PC-9 (cell line): ENCODE measurements at regions not wholly inside any gene's neighbourhood (a gene's known extent, or its start where the extent isn't known, plus 50 kb on each side); places are given as distances from the start of the nearest gene placed in this dataset.

Experiments
- BruUV-seq: library from RNA; stranded (reverse); fragments of 400-500 nt; replicated peaks from 2 replicates; lab custom pipeline; 2021; lab: Mats Ljungman, UMichigan
- CTCF ChIA-PET: fragments of 300-600 bp; sonication (Branson Sonifier 250); formaldehyde crosslinking; loops from one replicate; lab custom pipeline; 2022; ENCODE audit warnings: antibody characterized with exemption; lab: Charles Lee
- POLR2A ChIA-PET: fragments of 300-600 bp; sonication (Branson Sonifier 250); formaldehyde crosslinking; loops from one replicate; lab custom pipeline; 2022; ENCODE audit warnings: antibody characterized with exemption; ENCODE audit not compliant: unreplicated experiment; lab: Charles Lee
- DNase-seq, 2 experiments: peaks; one replicate each; pipeline versions ENCODE4 v3.0.0 to v3.0.0-alpha.2; 2015 to 2022; ENCODE audit warnings: mixed read lengths in 1 of 2
- H2AFZ ChIP-seq: fragments of 200-600 bp; sonication (generic); 2 replicates; pipeline ENCODE4 v1.8.1; 2017; ENCODE audit warnings: antibody characterized with exemption
- H3F3A ChIP-seq: fragments of 200-600 bp; sonication (generic); 2 replicates; pipeline ENCODE4 v1.8.1; 2017; ENCODE audit warnings: antibody characterized with exemption, mild to moderate bottlenecking, low read depth; ENCODE audit not compliant: insufficient read depth
- H3K27ac ChIP-seq: fragments of 200-600 bp; sonication (generic); 2 replicates; pipeline ENCODE4 v1.6.1; 2016; ENCODE audit warnings: mixed run types
- H3K27me3 ChIP-seq: fragments of 200-600 bp; sonication (generic); 2 replicates; pipeline ENCODE4 v1.6.1; 2016; ENCODE audit warnings: low read depth, mixed run types; ENCODE audit not compliant: insufficient read depth
- H3K36me3 ChIP-seq: fragments of 200-600 bp; sonication (generic); 2 replicates; pipeline ENCODE4 v1.6.1; 2016; ENCODE audit warnings: low read depth, mixed run types
- H3K4me1 ChIP-seq: fragments of 200-600 bp; sonication (generic); replicated peaks from 2 replicates; pipeline ENCODE4 v1.6.1; 2016; ENCODE audit warnings: mixed run types; ENCODE audit not compliant: insufficient read depth
- H3K4me2 ChIP-seq: fragments of 200-600 bp; sonication (generic); 2 replicates; pipeline ENCODE4 v1.6.1; 2017; ENCODE audit warnings: mixed run types
- H3K4me3 ChIP-seq: fragments of 200-600 bp; sonication (generic); 2 replicates; pipeline ENCODE4 v1.6.1; 2016; ENCODE audit warnings: mixed run types
- H3K79me2 ChIP-seq: fragments of 200-600 bp; sonication (generic); 2 replicates; pipeline ENCODE4 v1.6.1; 2017; ENCODE audit warnings: low read depth, mixed run types
- H3K9me2 ChIP-seq: fragments of 200-600 bp; sonication (generic); 2 replicates; pipeline ENCODE4 v1.8.1; 2017; ENCODE audit warnings: mild to moderate bottlenecking; ENCODE audit not compliant: insufficient read depth
- H3K9me3 ChIP-seq: fragments of 200-600 bp; sonication (generic); 2 replicates; pipeline ENCODE4 v1.8.1; 2016; ENCODE audit warnings: low read depth; ENCODE audit not compliant: insufficient read depth
- H4K20me1 ChIP-seq: fragments of 200-600 bp; sonication (generic); 2 replicates; pipeline ENCODE4 v1.8.1; 2017; ENCODE audit not compliant: insufficient read depth
- EZH2 ChIP-seq: fragments of 200-600 bp; sonication (generic); IDR thresholded peaks from 2 replicates; pipeline ENCODE4 v1.8.0; 2017; ENCODE audit warnings: antibody characterized with exemption, low read depth
- intact Hi-C: fragments of 100-400 bp; cut with micrococcal nuclease; formaldehyde crosslinking; loops from one replicate; pipeline ENCODE4 v1.10.0; 2022; ENCODE audit not compliant: unreplicated experiment
- TF ChIP-seq, protein P1 (sequence below): fragments of 200-600 bp; sonication (generic); conservative IDR thresholded peaks from 2 replicates; pipeline ENCODE4 v1.6.1; 2017; ENCODE audit warnings: mixed run types, antibody characterized with exemption, mild to moderate bottlenecking, moderate library complexity

DNA sequence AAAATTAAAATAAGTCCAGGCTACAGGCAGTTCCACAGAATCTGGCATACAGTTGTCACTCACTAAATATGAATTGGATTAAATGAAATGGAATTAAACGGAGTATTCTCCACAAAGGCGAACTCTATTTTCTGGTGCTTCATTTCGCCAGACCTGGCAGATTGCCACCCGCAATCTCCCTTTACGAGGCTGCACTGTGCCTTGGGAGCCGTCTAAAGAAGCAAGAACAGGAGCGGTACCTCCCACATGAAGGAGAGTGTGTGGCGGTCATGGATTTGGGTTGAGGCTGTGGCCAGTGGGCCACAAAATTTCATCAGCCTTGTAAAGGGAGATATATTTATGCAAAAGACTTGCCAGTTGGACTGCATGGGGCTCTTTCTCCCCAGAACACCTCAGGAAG, 151.0 kb downstream of the OSR1 start:
- TF ChIP-seq, protein P1, sequence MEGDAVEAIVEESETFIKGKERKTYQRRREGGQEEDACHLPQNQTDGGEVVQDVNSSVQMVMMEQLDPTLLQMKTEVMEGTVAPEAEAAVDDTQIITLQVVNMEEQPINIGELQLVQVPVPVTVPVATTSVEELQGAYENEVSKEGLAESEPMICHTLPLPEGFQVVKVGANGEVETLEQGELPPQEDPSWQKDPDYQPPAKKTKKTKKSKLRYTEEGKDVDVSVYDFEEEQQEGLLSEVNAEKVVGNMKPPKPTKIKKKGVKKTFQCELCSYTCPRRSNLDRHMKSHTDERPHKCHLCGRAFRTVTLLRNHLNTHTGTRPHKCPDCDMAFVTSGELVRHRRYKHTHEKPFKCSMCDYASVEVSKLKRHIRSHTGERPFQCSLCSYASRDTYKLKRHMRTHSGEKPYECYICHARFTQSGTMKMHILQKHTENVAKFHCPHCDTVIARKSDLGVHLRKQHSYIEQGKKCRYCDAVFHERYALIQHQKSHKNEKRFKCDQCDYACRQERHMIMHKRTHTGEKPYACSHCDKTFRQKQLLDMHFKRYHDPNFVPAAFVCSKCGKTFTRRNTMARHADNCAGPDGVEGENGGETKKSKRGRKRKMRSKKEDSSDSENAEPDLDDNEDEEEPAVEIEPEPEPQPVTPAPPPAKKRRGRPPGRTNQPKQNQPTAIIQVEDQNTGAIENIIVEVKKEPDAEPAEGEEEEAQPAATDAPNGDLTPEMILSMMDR: no peak
- no peak for TF ChIP-seq EZH2
- POLR2A ChIA-PET: no interaction called here

DNA sequence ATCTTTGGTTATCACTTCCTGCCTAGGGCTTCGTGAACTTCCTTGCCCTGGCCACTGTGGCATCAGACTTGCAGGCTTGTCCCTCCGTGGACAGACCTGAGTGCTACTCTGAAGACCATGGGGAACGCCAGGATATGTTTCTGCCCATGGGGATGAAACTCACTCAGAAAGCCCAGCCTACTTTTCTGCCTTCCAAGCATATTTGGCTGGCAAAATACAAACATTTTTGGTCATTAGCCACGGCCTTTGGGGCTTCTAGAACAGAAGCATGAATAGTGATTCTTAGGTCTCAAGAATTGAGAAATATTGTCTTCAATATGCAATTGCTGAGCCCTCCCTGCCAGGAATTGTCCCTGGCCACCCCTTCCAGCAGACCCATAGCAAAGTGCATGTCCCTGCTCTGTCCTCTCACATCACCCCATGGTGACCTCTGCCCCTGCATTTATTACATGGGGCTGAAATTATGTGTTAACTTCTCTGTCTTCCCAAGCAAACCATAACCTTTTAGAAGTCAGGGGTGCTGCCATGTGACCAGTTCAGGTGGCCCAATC, 152.4 kb downstream of the OSR1 start:
- no peak overlapping the region for H2AFZ ChIP-seq
- CTCF ChIA-PET: no interaction called here
- no peak overlapping the region for H3K4me3 ChIP-seq
- H3F3A ChIP-seq: no peaks in the 10 kb centered on the region
- H3K36me3 ChIP-seq: no peaks in the 10 kb centered on the region
- intact Hi-C loops: no loop called here
- H3K4me1 ChIP-seq: no peaks in the 10 kb centered on the region
- BruUV-seq: no TSS peak
- TF ChIP-seq, protein P1: no peak
- no peak for TF ChIP-seq EZH2
- no peak overlapping the region for H3K4me2 ChIP-seq
- no peaks in the 10 kb centered on the region for H4K20me1 ChIP-seq
- no peak overlapping the region for H3K27ac ChIP-seq
- DNase-seq: no peak
- no peaks in the 10 kb centered on the region for H3K27me3 ChIP-seq
- H3K9me3 ChIP-seq: no peaks in the 10 kb centered on the region; the same call in 1 of the 2 replicates
- H3K79me2 ChIP-seq: no peaks in the 10 kb centered on the region
- H3K9me2 ChIP-seq: no peaks in the 10 kb centered on the region
- POLR2A ChIA-PET: no interaction called here

More for the DNA sequence above, 151.0 kb downstream of the OSR1 start:
- intact Hi-C loops: no loop called here
- no peaks in the 10 kb centered on the region for H3K4me1 ChIP-seq
- H3K9me3 ChIP-seq: no peaks in the 10 kb centered on the region; the same call in 1 of the 2 replicates
- DNase-seq: no peak
- H3F3A ChIP-seq: no peaks in the 10 kb centered on the region
- CTCF ChIA-PET: no interaction called here
- no TSS peak for BruUV-seq
- H3K79me2 ChIP-seq: no peaks in the 10 kb centered on the region
- H4K20me1 ChIP-seq: no peaks in the 10 kb centered on the region
- no peak overlapping the region for H2AFZ ChIP-seq
- no peak overlapping the region for H3K4me2 ChIP-seq
- H3K36me3 ChIP-seq: no peaks in the 10 kb centered on the region
- no peaks in the 10 kb centered on the region for H3K27me3 ChIP-seq
- H3K27ac ChIP-seq: no peak overlapping the region
- H3K9me2 ChIP-seq: no peaks in the 10 kb centered on the region
- no peak overlapping the region for H3K4me3 ChIP-seq

DNA sequence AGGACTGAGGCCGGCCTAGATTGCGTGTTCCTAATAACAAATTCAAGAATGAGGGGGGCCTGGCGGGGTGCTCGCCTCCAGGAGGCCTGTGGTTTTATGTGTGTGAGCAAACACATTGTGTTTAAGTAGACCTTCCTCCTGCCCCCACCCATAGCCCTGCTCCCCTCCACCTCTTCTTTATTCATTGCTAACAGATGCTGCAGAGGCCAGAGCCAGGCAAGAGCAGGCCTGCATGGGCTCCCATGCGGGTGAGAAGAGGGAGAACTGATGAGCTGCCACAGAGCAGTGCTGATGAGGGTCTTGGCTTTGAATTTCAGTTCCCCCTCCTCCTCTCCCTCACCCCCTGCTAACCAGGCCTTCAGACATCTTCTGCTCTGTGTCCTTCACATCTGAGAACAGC, 154.6 kb downstream of the OSR1 start:
- ChIA-PET CTCF (no interaction called here), POLR2A (no interaction called here)
- intact Hi-C loops: no loop called here
- Histone ChIP-seq H3K79me2 (no peaks in the 10 kb centered on the region), H3K9me2 (no peaks in the 10 kb centered on the region), H3F3A (no peaks in the 10 kb centered on the region), H3K27me3 (no peaks in the 10 kb centered on the region), H3K4me2 (no peak overlapping the region), H3K36me3 (no peaks in the 10 kb centered on the region), H3K27ac (no peak overlapping the region), H4K20me1 (no peaks in the 10 kb centered on the region), H3K4me3 (no peak overlapping the region), H3K9me3 (no peaks in the 10 kb centered on the region), H2AFZ (no peak overlapping the region), H3K4me1 (no peaks in the 10 kb centered on the region)
- no TSS peak for BruUV-seq
- no peak for DNase-seq
- TF ChIP-seq, protein P1: no peak
- TF ChIP-seq EZH2: no peak
